Activated CD4-positive, alpha-beta T cell treated with anti-CD3 and anti-CD28 coated beads, Interleukin-2, amount 50 U/mL, for 4 hours (primary cell): ENCODE measurements at regions not wholly inside any gene's neighbourhood (a gene's known extent, or its start where the extent isn't known, plus 50 kb on each side); places are given as distances from the start of the nearest gene placed in this dataset.
"Not testable (repeated sequence)": the region's sequence is repeated elsewhere in the genome, so short reads cannot be mapped to it uniquely, and the experiment has no call there.

Source experiments
- DNase-seq, 2 experiments: peaks; one replicate each; pipeline ENCODE4 v3.0.0-alpha.2; 2020

DNA sequence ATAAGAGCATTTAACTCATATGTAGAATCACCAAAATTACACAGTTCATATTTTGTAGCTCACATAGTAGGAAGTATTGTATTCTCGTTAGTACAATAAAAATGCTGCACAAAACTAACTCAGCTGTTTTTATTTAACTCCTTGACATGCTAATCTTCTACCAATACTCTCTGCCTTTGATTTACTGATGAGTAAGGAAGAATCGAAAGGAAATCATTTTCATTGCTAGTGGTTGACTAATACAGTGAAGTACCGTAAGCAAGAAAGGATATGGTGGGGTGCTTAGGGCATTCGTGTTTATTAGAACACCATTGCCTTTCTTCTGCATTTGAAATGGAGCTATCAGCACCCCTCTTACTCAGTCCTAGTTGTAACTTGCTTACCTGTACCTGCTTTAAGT lies 1239.1 kb upstream of the TENM3 start:
- DNase-seq, result no peak

DNA sequence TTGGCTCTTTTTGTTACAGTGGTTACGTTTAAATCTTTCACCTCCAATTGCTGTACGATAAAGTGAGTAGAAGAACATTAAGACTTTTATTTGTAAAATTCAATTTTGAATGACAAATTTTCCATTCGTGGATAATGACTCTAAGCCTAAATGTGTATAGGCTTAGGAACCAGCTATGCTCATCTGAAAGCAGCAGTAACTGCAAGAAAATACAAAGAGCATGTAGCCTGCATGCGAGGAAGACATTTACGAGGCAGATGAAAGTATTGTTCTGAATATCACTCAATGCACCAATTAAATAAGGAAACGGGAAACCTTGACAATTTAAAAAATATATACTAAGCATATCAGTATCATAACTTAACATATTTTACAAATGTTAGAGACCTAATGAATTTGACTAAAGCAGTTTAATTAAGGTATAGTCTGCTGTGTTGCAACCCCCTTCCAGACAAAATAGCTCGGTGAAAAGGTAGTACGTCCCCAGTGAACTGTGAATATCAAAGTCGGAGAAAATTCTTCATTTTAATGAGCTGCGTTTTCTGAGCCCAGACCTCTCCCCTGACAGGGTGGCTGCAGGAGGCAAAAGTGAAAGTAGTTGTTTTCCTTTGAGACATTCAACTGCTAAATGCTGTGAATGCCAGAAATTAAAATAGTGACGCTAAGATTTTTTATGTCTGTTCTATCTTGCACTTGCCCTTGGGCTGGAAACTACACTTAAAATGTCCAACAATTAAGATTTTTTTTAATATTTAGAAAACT lies 1236.5 kb upstream of the TENM3 start:
- DNase-seq, result no peak

DNA sequence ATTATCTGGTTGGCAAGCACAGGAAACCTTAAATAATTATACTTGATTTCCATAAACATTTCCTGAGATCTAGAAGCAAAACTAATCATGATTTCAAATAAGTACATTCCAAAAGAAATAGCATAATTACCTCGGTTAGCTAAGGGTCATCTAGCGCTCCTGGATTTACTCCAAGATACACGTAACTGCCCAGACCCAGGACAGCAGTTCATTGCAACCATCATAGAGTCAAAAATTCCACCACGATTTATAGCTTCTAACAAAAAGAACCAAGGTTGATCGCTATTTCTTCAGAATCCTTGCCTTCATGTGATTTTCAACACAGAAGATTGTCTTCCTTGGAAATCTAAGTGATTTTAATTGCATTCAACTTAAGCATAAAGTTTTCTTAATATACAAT lies 1235.5 kb upstream of the TENM3 start:
- no peak for DNase-seq

DNA sequence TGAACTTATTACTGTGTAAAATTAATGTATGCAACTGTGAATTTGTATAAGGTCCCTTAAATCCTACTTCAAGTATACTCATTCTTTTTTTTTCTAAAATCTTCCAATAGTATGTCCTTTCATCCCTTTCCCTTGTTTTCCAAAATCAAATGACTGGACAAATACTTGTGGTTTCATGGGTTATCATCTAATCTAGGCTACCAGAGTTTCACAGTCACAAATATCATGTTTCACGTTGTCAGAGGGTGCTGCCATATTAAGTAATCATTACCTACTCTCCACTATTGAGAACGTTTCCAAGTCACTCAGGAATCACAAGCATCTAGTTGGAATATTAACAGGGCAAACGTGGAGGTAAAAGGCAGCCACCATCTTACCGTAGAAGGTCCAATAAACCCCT lies 1235.0 kb upstream of the TENM3 start:
- DNase-seq, result no peak

DNA sequence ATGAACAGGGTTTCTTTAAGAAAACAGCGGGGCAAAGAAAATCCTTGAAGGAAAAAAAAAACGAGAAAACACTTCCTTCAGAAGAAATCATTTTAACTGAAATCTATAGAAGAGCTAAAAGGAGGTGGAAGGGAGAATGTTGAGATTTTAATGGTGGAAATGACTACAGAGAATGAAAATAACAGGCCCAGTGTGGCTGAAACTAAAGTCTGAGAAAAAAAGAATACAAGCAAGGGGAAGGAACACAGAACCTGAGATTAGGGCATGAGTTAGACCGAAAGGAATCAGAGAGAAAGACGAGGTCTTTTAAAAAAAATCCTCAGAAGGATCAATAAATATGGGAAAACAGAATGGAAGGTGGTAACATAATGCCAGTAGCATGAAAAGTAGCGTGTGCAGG lies 1230.0 kb upstream of the TENM3 start:
- no peak for DNase-seq

DNA sequence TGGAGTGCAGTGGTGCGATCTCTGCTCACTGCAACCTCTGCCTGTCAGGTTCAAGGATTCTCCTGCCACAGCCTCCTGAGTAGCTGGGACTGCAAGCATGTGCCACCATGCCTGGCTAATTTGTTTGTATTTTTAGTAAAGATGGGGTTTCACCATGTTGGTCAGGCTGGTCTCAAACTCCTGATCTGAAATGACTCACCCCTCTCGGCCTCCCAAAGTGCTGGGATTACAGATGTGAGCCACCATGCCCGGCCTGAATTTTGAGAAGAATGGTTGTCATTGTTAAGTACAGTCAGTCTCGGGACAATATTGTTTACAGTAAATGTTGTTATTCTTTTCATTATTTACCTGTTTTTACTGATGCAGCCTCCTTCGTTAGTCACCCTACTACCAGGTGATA lies 1226.2 kb upstream of the TENM3 start:
- no peak for DNase-seq

DNA sequence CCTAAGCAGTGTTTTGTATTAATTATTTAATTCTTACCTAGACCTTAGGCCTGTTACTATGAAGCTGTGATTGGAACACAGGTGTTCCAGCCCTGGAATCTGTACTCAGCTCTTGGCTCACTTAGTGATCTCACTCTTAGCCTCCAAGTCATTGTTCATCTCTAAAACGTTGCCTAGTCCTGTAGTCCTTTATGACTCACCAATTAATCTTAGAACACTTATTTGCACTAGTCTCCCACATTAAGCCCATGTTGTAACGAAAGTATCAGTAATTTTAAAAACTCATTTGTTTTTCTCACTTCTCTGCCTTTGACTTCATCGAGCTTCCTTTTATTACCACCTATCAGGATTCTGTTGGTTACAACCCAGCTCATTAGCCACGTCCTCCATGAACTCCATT lies 1224.7 kb upstream of the TENM3 start:
- DNase-seq, result no peak

DNA sequence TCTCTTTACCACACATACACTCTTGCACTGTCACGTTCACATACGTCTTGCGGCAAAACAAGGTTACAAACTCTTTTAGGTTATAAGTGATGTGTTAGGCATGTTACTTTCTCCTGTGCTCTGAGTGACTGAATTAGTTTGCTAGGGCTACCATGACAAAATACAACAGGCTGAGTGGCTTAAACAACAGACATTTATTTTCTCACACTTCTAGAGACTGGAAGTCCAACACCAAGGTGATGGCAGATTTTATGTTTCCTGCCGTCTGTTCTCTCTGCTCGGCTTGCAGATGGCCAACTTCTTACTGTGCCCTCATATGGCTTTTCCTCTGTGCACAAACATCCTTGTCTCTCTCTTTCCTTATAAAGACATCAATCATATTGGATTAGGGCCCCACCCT lies 1224.3 kb upstream of the TENM3 start:
- no peak for DNase-seq

DNA sequence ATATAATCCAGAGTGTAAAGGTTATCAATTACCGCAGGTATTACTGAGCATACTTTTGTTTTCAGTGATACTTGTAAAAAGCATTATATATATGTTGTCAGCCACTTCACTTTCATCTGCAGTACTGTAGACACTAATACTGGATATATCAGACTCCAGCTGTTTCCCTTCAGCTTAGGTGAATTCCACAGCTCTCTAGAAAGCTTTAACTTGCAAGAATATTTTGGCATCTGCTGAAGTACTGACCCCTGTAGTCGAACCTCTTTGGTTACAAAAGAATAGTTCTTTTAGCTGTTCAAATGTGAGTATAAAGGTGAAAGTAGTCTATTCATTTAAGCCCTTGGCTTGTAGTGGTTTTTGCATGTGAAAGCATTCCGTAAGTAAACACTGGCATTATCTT lies 1222.7 kb upstream of the TENM3 start:
- no peak for DNase-seq

DNA sequence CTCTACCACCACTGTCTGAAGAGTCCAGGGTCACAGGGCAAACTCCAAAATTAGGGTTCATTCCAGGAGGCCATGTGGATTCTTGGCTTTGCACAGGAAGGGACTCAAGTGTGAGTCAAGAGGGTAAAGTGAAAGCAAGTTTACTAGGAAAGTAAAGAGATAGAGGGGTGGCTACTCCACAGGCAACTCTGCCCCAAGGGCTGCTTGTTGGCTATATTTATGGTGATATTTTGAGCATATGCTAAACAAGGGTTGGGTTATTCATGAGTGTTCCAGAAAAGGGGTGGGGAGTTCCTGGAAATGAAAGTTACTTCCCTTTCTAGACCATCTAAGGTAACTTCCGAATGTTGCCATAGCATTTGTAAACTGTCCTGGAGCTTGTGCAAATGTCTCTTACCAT lies 1222.0 kb upstream of the TENM3 start:
- DNase-seq, result no peak

DNA sequence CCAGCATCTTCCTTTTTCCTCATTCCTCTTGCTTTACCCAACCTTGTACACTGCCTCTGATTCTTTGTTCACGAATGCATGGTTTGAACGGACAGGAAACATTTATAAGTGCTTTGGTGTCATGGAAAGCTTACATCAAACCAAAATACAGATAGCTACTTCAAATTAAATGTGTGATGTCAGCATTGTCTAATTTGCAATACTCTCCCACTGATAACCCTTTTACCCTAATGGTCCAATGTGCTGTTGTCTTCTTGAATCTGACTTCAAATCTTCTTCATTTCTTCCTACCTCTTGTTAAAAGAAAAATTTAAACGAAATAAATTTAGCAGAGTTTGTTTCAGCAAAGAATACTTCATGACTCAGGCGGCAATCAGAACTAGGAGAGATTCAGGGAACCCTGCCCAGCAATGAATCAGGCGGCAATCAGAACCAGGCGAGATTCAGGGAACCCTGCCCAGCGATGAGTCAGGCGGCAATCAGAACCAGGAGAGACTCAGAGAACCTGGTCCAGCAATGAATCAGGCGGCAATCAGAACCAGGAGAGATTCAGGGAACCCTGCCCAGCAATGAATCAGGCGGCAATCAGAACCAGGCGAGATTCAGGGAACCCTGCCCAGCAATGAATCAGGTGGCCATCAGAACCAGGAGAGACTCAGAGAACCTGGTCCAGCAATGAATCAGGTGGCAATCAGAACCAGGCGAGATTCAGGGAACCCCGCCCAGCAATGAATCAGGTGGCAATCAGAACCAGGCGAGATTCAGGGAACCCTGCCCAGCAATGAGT lies 1212.9 kb upstream of the TENM3 start:
- not testable (repeated sequence) for DNase-seq

DNA sequence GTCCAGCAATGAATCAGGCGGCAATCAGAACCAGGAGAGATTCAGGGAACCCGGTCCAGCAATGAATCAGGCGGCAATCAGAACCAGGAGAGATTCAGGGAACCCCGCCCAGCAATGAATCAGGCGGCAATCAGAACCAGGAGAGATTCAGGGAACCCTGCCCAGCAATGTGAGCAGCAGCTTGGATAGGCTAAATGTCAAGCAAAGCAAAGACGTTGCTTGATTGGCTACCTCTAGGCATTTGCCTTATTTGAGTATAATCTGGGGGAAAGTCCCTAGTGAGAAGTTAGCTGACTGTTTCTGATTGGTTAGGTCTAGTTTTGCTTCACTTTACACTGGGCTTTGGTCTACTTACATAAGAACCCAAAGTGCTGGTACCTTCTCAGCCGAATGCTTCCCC lies 1212.2 kb upstream of the TENM3 start:
- no peak for DNase-seq

DNA sequence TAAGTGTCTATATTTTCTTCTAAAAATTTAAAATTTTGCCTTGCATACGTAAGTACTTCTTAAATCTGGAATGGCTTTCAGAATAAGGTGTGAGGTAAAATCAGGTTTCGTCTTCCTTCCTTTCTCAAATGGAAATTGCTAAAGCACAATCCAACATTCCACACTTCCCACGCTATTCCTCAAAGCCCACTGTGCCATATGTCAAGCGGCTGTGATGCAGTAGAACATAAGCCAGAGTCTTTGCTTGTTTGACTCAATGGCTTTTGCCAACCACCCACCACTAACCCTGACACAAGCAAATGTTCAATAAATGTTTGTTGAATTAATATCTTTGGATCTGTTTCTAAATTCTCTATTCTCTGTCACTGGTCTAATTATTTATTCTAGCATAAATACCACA lies 1199.7 kb upstream of the TENM3 start:
- DNase-seq, result no peak

DNA sequence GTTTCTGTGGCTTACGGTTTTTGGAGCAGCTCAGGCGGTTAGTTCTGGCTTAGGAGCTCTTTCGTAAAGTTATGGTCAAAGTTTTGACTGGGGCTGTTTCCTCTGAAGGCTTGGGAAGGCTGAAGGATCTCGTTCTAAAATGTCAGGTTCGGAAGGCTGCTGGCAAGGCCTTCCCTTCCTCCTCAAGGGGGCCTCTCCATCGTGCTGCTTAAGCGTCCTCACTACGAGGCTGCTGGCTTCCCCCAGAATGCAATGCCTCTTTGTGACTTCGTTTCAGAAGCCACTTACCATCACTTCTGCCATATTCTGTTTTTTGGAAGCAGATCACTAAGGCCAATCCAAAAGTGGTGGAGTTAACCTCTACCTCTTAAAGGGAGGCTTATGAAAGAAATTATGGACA lies 1196.4 kb upstream of the TENM3 start:
- no peak for DNase-seq

DNA sequence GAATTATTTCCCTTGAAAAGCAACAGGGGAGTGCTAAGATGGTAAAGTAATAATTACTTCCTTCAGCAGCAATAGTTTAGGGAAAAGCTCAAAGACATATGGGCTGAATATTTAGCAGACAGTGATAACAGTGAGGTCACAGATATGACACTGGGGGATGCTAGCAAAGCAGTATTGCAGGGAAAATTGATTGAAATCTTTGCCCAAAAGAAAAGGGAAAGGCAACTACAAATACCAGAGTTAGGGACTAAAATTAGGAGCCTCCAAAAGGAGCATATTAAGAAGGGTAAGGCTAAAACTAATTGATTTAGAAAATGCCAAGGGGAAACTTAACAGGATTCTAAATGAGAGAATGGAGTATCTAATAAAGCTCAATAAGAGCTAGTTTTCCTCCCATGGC lies 1191.3 kb upstream of the TENM3 start:
- no peak for DNase-seq

DNA sequence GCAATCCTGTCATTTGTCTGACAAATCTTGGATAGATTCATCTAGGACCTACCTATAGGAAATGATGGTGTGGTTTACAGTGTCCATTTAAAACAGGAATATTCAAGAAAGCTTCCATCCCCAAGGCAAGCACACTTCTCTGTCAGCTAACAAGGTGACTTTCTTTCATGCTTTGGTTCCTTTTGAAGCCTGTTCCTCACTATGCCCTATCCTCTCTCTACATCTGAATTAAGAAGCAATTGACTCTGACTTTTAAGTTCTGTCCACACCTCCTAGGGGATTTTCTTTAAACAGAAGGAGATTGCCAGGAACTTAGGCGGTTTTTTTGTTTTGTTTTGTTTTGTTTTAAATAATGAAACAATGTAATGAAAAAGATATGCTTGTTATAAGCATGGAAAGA lies 1181.4 kb upstream of the TENM3 start:
- no peak for DNase-seq

DNA sequence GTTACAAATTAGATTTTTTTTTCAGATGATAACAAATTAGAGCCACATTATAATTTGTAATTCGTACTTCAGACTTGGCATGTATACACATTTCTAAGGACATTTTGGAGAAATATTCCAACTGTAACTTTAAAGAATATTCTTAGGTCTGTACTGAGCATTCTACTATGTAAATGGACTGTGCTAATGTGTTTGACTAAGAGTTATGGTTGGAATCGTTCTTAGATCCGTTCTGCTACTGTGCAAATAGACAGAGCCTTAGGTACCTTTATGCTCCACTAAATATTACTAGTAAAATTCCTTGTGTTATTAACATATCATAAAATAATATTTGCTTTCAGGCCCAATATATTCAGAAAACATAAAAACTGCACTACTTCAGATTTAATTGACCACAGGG lies 1180.0 kb upstream of the TENM3 start:
- no peak for DNase-seq

DNA sequence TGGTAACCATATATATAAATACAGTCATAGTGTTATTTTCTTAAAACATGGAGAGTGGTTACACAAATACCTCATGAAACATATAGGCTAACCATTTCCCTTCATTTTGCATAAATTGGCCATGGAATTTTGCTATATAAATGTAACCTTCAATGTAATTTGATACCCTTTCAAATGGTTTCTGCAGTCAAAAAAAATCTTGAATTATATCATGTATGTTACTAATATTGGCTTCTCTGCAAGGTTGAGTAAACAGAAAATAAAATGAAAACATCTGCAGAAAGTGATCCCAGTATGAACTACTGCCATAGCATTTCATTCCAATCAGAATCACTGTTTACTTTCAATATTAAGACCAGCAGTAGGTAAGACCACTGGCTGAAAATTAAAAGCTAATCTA lies 1165.9 kb upstream of the TENM3 start:
- DNase-seq, result no peak

DNA sequence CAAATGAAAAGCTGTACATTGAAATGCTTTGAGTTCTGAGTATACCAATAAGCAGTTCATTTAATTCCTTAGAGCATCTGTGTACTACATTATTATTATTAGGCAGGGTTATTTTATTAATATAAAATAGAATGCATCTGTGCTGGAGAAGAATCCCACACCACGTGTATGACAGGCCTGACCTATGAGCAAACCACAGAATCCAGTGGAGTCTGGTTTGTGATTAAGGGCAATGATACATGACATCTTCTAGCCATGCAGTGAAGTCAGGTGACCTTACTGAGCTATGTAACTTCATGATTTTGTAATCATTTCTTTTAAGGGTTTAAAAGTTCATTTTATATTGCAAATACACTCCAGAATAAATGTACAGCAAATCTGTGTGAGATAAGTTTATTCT lies 1165.0 kb upstream of the TENM3 start:
- DNase-seq, result no peak

DNA sequence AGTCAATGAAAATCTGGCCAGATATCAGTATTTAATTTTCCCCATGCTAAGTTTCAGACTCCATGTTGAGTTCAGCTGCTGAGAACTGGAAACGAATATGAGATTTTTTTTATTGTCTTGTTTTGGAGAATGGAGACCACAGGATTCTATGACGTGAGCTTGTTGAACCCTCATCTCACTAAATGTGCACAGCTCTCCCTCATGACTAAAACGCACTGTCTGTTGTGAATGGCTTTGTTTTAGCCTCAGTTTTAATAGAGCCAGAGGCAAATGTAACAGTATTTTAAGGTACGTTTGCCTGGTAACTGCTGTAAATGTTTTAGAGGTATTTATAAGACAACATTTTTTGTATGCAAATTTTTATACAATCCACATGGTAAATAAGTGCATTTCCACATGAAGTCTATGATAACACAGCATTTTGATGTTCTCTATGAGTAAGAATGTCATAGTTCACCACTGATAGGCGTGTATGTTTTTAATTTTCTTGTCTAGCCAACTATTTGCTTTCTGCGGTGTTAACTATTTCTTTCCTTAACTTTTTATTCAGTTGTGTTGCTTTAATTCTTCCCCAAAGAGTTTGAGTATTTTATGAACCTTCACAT lies 1159.3 kb upstream of the TENM3 start:
- DNase-seq, result no peak

DNA sequence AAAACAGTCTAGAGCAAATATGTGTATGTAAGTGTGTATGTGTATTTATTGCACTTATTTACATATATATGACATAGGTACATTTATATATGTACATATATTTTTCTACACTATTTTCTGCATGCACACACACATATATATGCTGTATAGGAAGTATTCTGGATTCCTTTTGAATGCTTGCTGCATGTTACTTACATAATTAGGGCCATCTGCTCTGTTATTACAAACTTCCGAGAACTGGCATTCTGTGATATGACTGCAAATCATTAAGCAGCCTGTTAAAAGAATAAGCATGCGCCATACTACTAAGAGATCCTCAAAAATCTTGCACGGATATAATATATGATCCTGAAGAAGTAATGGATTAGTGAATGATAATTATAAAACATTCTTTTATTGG lies 1157.6 kb upstream of the TENM3 start:
- DNase-seq, result no peak

DNA sequence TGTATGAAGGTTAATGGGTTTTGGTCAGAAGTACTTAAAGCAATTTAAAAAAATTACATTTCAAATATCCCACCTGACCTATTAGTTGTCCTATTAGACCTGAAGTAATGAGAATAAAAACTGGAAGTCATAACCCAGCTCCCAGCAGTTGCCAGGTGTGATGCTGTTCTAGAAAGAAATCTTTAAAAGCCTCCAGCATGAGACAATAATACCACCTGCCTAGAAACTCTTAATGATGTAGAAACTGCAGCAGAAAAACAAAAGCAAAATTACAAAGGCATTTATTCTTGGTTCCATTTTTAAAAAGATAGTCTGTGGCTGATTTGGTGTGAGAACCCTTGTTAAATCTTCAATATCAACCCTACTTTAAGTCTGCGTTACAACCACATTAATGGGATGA lies 1137.7 kb upstream of the TENM3 start:
- no peak for DNase-seq

DNA sequence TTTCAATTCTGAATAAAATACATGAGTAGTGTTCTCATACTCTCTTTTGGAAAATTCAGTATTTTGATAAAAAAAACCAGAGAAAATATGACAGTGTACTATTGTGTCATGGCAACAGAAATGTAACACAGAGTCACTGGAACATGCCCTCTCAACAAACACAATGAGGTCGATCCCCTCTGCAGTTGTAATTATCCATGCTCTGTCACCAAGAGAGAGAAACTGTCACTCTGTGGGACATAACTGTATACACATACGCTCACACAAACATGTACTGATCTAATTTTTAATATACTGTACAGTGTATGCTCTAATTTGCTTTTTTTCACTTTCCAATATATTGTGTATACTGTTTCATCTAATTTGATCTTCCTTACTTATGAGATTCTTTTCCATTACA lies 1136.8 kb upstream of the TENM3 start:
- DNase-seq, result no peak

DNA sequence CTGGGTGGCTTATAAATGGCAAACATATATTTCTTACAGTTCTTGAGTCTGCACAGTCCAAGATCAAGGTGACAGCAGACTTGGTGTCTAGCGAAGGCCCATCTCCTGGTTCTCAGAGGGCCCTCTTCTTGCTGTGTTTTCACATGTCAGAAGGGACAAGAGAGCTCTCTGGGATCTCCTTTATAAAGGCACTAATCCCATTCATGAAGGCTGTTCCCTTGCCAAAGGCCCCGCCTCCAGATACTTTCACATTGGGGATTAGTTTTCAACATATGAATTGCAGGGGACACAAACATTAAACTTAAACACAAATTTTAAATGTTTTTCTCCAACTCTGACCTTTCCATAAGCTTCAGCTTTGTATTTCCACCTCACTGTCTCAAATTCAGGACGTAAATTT lies 1135.0 kb upstream of the TENM3 start:
- no peak for DNase-seq
